Esophagus muscularis mucosa (tissue), 4 donors: ENCODE measurements at regions not wholly inside any gene's neighbourhood (a gene's known extent, or its start where the extent isn't known, plus 50 kb on each side); places are given as distances from the start of the nearest gene placed in this dataset.

ENCODE experiments used
- DNase-seq: peaks from one replicate; pipeline ENCODE4 v3.0.0-alpha.2; 2017; ENCODE audit errors: extremely low spot score
- H3K27ac ChIP-seq, 4 donors: fragments of 200-600 bp; sonication (generic); replicated peaks in 1 of 4; 1 replicate in 3 of 4; 2 replicates in 1 of 4; pipeline ENCODE4 v1.5.1; 2016 to 2019; ENCODE audit warnings: mild to moderate bottlenecking in 1 of 4
- H3K27me3 ChIP-seq, 4 donors: fragments of 200-600 bp; sonication (generic); one replicate each; pipeline versions ENCODE4 v1.5.1 to v1.6.0; 2016 to 2019
- H3K36me3 ChIP-seq, 4 donors: fragments of 200-600 bp; sonication (generic); one replicate each; pipeline ENCODE4 v1.5.1; 2016 to 2019
- H3K4me1 ChIP-seq, 4 donors: fragments of 200-600 bp; sonication (generic); one replicate each; pipeline ENCODE4 v1.5.1; 2016 to 2019
- H3K4me3 ChIP-seq, 4 donors: fragments of 200-600 bp; sonication (generic); 1 replicate in 2 of 4; 2 replicates in 2 of 4; pipeline ENCODE4 v1.5.1; 2016 to 2019; ENCODE audit warnings: mild to moderate bottlenecking in 4 of 4, moderate library complexity in 1 of 4
- H3K9me3 ChIP-seq, 4 donors: fragments of 200-600 bp; sonication (generic); 1 replicate in 3 of 4; 2 replicates in 1 of 4; pipeline ENCODE4 v1.5.1; 2016 to 2019
- CTCF ChIP-seq, 3 experiments: fragments of 200-600 bp in 2 of 3; fragments of 450-650 bp in 1 of 3; sonication (generic) in 2 of 3; IDR thresholded peaks; one replicate each; pipeline ENCODE4 v1.5.1; 2017 to 2019; ENCODE audit warnings: antibody characterized with exemption in 3 of 3, mild to moderate bottlenecking in 2 of 3, moderate library complexity in 1 of 3
- EP300 ChIP-seq: sonication (generic); formaldehyde crosslinking; IDR thresholded peaks from one replicate; pipeline ENCODE4 v1.6.1; 2017; ENCODE audit warnings: antibody characterized with exemption
- POLR2A ChIP-seq: fragments of 450-650 bp; IDR thresholded peaks from one replicate; pipeline ENCODE4 v1.6.1; 2017; ENCODE audit warnings: antibody characterized with exemption, moderate library complexity, mild to moderate bottlenecking, low read depth
- POLR2AphosphoS5 ChIP-seq, 2 donors: sonication (generic); formaldehyde crosslinking; IDR thresholded peaks; one replicate each; pipeline ENCODE4 v1.6.1; 2017; ENCODE audit warnings: antibody characterized with exemption in 2 of 2
- WGBS: methylation state at CpG from one replicate; pipeline ENCODE4 v1.1.5; 2018; 5-methylcytosine and 5-hydroxymethylcytosine counted together
- intact Hi-C: fragments of 100-400 bp; cut with DNase I; formaldehyde crosslinking; loops from one replicate; pipeline ENCODE4 v1.15.1; 2023

- no peaks in the 10 kb centered on the region for H3K9me3 ChIP-seq
- peaks cover 0 to 80% (median 2%) of the 10 kb centered on the region in 4 donors for H3K27me3 ChIP-seq
- TF ChIP-seq POLR2AphosphoS5 (IDR thresholded peaks at IDR 0.05) (no peak), CTCF (IDR thresholded peaks at IDR 0.05) (no peak), EP300 (no peak), POLR2A (no peak)
- WGBS: 88% methylated on average over 8 of the region's 19 CpGs
- intact Hi-C loops: no loop called here
- peaks cover 0 to 24% (median 16%) of the 10 kb centered on the region in 4 donors for H3K4me1 ChIP-seq
- no peak for DNase-seq
- H3K27ac ChIP-seq: no peak overlapping the region
- H3K4me3 ChIP-seq: no peak overlapping the region
- H3K36me3 ChIP-seq: no peaks in the 10 kb centered on the region
Observed at GRCh38 chr14:100667656-100668055, 59.0 kb upstream of the DLK1 start.

GRCh38 chr14:100668352-100668751 lies 58.3 kb upstream of the DLK1 start:
- no peak for DNase-seq
- Histone ChIP-seq H3K27ac (no peak overlapping the region), H3K4me1 (peaks cover 0 to 19% (median 16%) of the 10 kb centered on the region in 4 donors), H3K27me3 (peaks cover 0 to 87% (median 4%) of the 10 kb centered on the region in 4 donors), H3K4me3 (no peak overlapping the region), H3K36me3 (no peaks in the 10 kb centered on the region), H3K9me3 (no peaks in the 10 kb centered on the region)
- intact Hi-C loops: no loop called here
- TF ChIP-seq EP300 (no peak), POLR2AphosphoS5 (IDR thresholded peaks at IDR 0.05) (no peak), POLR2A (no peak), CTCF (IDR thresholded peaks at IDR 0.05) (no peak)
- WGBS: 96% methylated on average over 4 of the region's 6 CpGs

- Histone ChIP-seq H3K4me1 (peaks cover 0 to 18% (median 15%) of the 10 kb centered on the region in 4 donors), H3K27me3 (peaks cover 0 to 86% (median 5%) of the 10 kb centered on the region in 4 donors), H3K4me3 (no peak overlapping the region), H3K9me3 (no peaks in the 10 kb centered on the region), H3K27ac (no peak overlapping the region), H3K36me3 (no peaks in the 10 kb centered on the region)
- intact Hi-C loops: no loop called here
- no peak for DNase-seq
- 91% methylated on average over 4 of the region's 9 CpGs for WGBS
- TF ChIP-seq CTCF (IDR thresholded peaks at IDR 0.05) (no peak), EP300 (no peak), POLR2A (no peak), POLR2AphosphoS5 (IDR thresholded peaks at IDR 0.05) (no peak)
Observed at GRCh38 chr14:100669011-100669412, 57.7 kb upstream of the DLK1 start.

GRCh38 chr14:100669468-100669867 lies 57.2 kb upstream of the DLK1 start:
- Histone ChIP-seq H3K27me3 (peaks cover 0 to 82% (median 5%) of the 10 kb centered on the region in 4 donors), H3K9me3 (no peaks in the 10 kb centered on the region), H3K27ac (no peak overlapping the region), H3K36me3 (no peaks in the 10 kb centered on the region), H3K4me1 (peaks cover 0 to 15% (median 14%) of the 10 kb centered on the region in 4 donors), H3K4me3 (no peak overlapping the region)
- 65% methylated on average over 12 of the region's 13 CpGs for WGBS
- DNase-seq: no peak
- intact Hi-C loops: no loop called here
- TF ChIP-seq POLR2AphosphoS5 (IDR thresholded peaks at IDR 0.05) (no peak), CTCF (IDR thresholded peaks at IDR 0.05) (no peak), EP300 (no peak), POLR2A (no peak)
